HepG2 (cell line): ENCODE measurements at regions not wholly inside any gene's neighbourhood (a gene's known extent, or its start where the extent isn't known, plus 50 kb on each side); places are given as distances from the start of the nearest gene placed in this dataset.

Experiments used
- ATAC-seq: fragments of 200-7000 bp; cut with Tn5 transposase; 3 replicates; pipeline ENCODE4 v1.9.1; 2020; ENCODE audit warnings: mild to moderate bottlenecking, moderate library complexity
- BruUV-seq: library from RNA; stranded (reverse); fragments of 400-500 nt; replicated peaks from 2 replicates; lab custom pipeline; 2021; lab: Mats Ljungman, UMichigan
- CTCF ChIA-PET: fragments of 300-600 bp; formaldehyde crosslinking; extraction: SDS; loops from one replicate; lab custom pipeline; 2021; ENCODE audit warnings: low total read pairs, inconsistent platforms, low intra/inter-chr PET ratio; lab: Yijun Ruan, JAX
- POLR2A ChIA-PET: fragments of 350-600 bp; sonication (Branson Sonifier 250); formaldehyde crosslinking; loops from one replicate; lab custom pipeline; 2020; ENCODE audit warnings: antibody characterized with exemption, inconsistent platforms; lab: Yijun Ruan, JAX
- DNase-seq: peaks from one replicate; pipeline ENCODE4 v3.0.0-alpha.2; 2015; ENCODE audit warnings: low spot score
- FAIRE-seq: peaks from 3 replicates; lab custom pipeline; 2011; peaks lifted over from hg19 to GRCh38; lab: Jason Lieb, UNC
- H2AFZ ChIP-seq: one replicate; pipeline ENCODE4 v1.6.1; 2011; ENCODE audit warnings: low read length, inconsistent platforms
- H3K27ac ChIP-seq: fragments of 300-600 bp; 3 replicates; pipeline ENCODE4 v1.8.0; 2011; ENCODE audit warnings: mixed run types, mild to moderate bottlenecking, mixed read lengths, low read length, inconsistent platforms; ENCODE audit not compliant: insufficient read depth; ENCODE audit errors: extremely low read length
- H3K27me3 ChIP-seq, 2 experiments: fragments of 200-600 bp in 1 of 2; 2 replicates in 1 of 2; 3 replicates in 1 of 2; pipeline versions ENCODE4 v1.6.0 to v1.8.0; 2011; ENCODE audit warnings: low read length in 2 of 2, mild to moderate bottlenecking in 2 of 2, moderate library complexity in 2 of 2, inconsistent platforms in 1 of 2; ENCODE audit not compliant: insufficient read depth in 2 of 2, control insufficient read depth in 1 of 2
- H3K36me3 ChIP-seq, 2 experiments: fragments of 200-600 bp in 1 of 2; replicated peaks in 1 of 2; 2 replicates in 1 of 2; 3 replicates in 1 of 2; pipeline versions ENCODE4 v1.5.1 to v1.8.0; 2011; ENCODE audit warnings: low read length in 2 of 2, inconsistent platforms in 1 of 2; ENCODE audit not compliant: insufficient read depth in 2 of 2, control insufficient read depth in 1 of 2
- H3K4me1 ChIP-seq: 2 replicates; pipeline ENCODE4 v1.5.1; 2012; ENCODE audit warnings: low read length, inconsistent platforms; ENCODE audit not compliant: insufficient read depth
- H3K4me2 ChIP-seq: 2 replicates; pipeline ENCODE4 v1.6.0; 2011; ENCODE audit warnings: low read depth, low read length, inconsistent platforms
- H3K4me3 ChIP-seq, 3 experiments: fragments of 200-600 bp in 1 of 3; sonication (generic), shearing (Covaris generic) in 1 of 3; replicated peaks in 1 of 3; 2 replicates each; pipeline ENCODE4 v1.5.1; 2011 to 2016; ENCODE audit warnings: low read length in 3 of 3, inconsistent platforms in 2 of 3, low read depth in 2 of 3, mild to moderate bottlenecking in 2 of 3, control low read depth in 1 of 3, mixed read lengths in 1 of 3; ENCODE audit not compliant: insufficient read depth in 1 of 3
- H3K79me2 ChIP-seq: one replicate; pipeline ENCODE4 v1.6.1; 2011; ENCODE audit warnings: low read length, inconsistent platforms; ENCODE audit not compliant: insufficient read depth
- H3K9ac ChIP-seq: 2 replicates; pipeline ENCODE4 v1.6.0; 2011; ENCODE audit warnings: mild to moderate bottlenecking, low read depth, low read length, inconsistent platforms; ENCODE audit not compliant: insufficient read depth
- H3K9me3 ChIP-seq: 2 replicates; pipeline ENCODE4 v1.5.1; 2012; ENCODE audit warnings: mild to moderate bottlenecking, low read length
- H4K20me1 ChIP-seq: 2 replicates; pipeline ENCODE4 v1.6.0; 2011; ENCODE audit warnings: inconsistent platforms, mild to moderate bottlenecking, low read length, moderate library complexity; ENCODE audit not compliant: insufficient read depth
- BCL6 ChIP-seq: IDR thresholded peaks from 2 replicates; pipeline ENCODE4 v1.6.1; 2016; ENCODE audit warnings: missing genetic modification reagents, missing compliant biosample characterization
- FOXA1 ChIP-seq, 2 experiments: fragments of 450-650 bp in 1 of 2; sonication (generic) in 1 of 2; formaldehyde crosslinking in 1 of 2; IDR thresholded peaks; 2 replicates each; pipeline versions ENCODE4 v1.4.0 to v1.6.1; 2016 to 2020; ENCODE audit warnings: missing genetic modification reagents in 1 of 2
- KLF11 ChIP-seq: IDR thresholded peaks from 2 replicates; pipeline ENCODE4 v1.6.1; 2016; ENCODE audit warnings: missing compliant biosample characterization
- TCF7L2 ChIP-seq: IDR thresholded peaks from 2 replicates; pipeline ENCODE4 v1.6.1; 2011; ENCODE audit warnings: mild to moderate bottlenecking, low read depth, low read length, moderate library complexity
- ZMYM4 ChIP-seq: sonication (generic); formaldehyde crosslinking; IDR thresholded peaks from 2 replicates; pipeline ENCODE4 v1.8.1; 2023; ENCODE audit warnings: mild to moderate bottlenecking, missing genetic modification reagents
- ZNF432 ChIP-seq: sonication (generic); formaldehyde crosslinking; IDR thresholded peaks from 2 replicates; pipeline ENCODE4 v1.5.0; 2020; ENCODE audit warnings: missing genetic modification reagents, mild to moderate bottlenecking, borderline replicate concordance
- WGBS: methylation state at CpG from one replicate; pipeline ENCODE4 v1.1.6; 2017; ENCODE audit warnings: low lambda C conversion rate; 5-methylcytosine and 5-hydroxymethylcytosine counted together
- in situ Hi-C: cut with HindIII; loops from 2 replicates; pipeline ENCODE4 v1.10.0; 2017; ENCODE audit warnings: low pct_unique_long_range_greater_than_20kb; ENCODE audit not compliant: extremely low pct_ligation_motif_present
- intact Hi-C: fragments of 100-400 bp; cut with micrococcal nuclease; formaldehyde crosslinking; loops from one replicate; pipeline ENCODE4 v1.10.0; 2022; ENCODE audit not compliant: unreplicated experiment
- TF ChIP-seq, protein P1 (sequence below), 2 experiments: fragments of 450-650 bp in 1 of 2; sonication (generic) in 1 of 2; formaldehyde crosslinking; IDR thresholded peaks; 2 replicates each; pipeline versions ENCODE4 v1.5.0 to v1.8.0; 2020 to 2022; ENCODE audit warnings: mild to moderate bottlenecking in 1 of 2, missing genetic modification reagents in 1 of 2

GRCh38 chr10:62578916-62579315, 204.7 kb downstream of the ZNF365 start:
- intact Hi-C loops = no loop called here
- Histone ChIP-seq H3K4me1 (no peaks in the 10 kb centered on the region), H3K79me2 (no peaks in the 10 kb centered on the region), H3K36me3 (no peaks in the 10 kb centered on the region), H3K9me3 (no peaks in the 10 kb centered on the region), H4K20me1 (no peaks in the 10 kb centered on the region), H3K4me2 (no peak overlapping the region), H3K4me3 (no peak overlapping the region), H3K27ac (no peak overlapping the region), H3K9ac (no peak overlapping the region), H2AFZ (no peak overlapping the region), H3K27me3 (peaks cover 0 to 3% of the 10 kb centered on the region in 2 experiments; a peak in 2 of 5 replicates)
- ATAC-seq (no peak), DNase-seq (no peak), FAIRE-seq (no peak)
- no TSS peak for BruUV-seq
- ChIA-PET POLR2A (no interaction called here), CTCF (no interaction called here)
- in situ Hi-C loops = loop anchor here (25.0 kb wide), 1 partner anchor 508 kb away; no protein-coding TSS in a partner anchor
- no peak for TF ChIP-seq TCF7L2
- TF ChIP-seq, protein P1, sequence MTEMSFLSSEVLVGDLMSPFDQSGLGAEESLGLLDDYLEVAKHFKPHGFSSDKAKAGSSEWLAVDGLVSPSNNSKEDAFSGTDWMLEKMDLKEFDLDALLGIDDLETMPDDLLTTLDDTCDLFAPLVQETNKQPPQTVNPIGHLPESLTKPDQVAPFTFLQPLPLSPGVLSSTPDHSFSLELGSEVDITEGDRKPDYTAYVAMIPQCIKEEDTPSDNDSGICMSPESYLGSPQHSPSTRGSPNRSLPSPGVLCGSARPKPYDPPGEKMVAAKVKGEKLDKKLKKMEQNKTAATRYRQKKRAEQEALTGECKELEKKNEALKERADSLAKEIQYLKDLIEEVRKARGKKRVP (CRISPR knock-in tag; IDR thresholded peaks at IDR 0.05) = no peak
- TF ChIP-seq BCL6 (CRISPR knock-in tag) = no peak
- no peak for TF ChIP-seq KLF11 (CRISPR knock-in tag)
- whole genome bisulfite sequencing = 0% methylated on average over 1 of the region's 1 CpG

- no TSS peak for BruUV-seq
- Histone ChIP-seq H3K36me3 (no peaks in the 10 kb centered on the region), H3K9me3 (no peaks in the 10 kb centered on the region), H2AFZ (no peak overlapping the region), H3K9ac (no peak overlapping the region), H3K4me2 (no peak overlapping the region), H3K4me1 (no peaks in the 10 kb centered on the region), H3K79me2 (no peaks in the 10 kb centered on the region), H3K4me3 (no peak overlapping the region), H4K20me1 (no peaks in the 10 kb centered on the region), H3K27ac (no peak overlapping the region), H3K27me3 (peaks cover 0 to 1% of the 10 kb centered on the region in 2 experiments; a peak in 2 of 5 replicates)
- CTCF ChIA-PET = no interaction called here
- in situ Hi-C loops (loop anchor here (25.0 kb wide), 1 partner anchor 507 kb away; no protein-coding TSS in a partner anchor), intact Hi-C loops (no loop called here)
- TF ChIP-seq ZMYM4 (CRISPR knock-in tag) = no peak
- no peak for TF ChIP-seq FOXA1 (IDR thresholded peaks at IDR 0.05)
- no peak for TF ChIP-seq FOXA1 (CRISPR knock-in tag; IDR thresholded peaks at IDR 0.05)
- no peak for TF ChIP-seq ZNF432 (CRISPR knock-in tag)
- no peak for FAIRE-seq
- DNase-seq = no peak
- no peak for ATAC-seq
- POLR2A ChIA-PET = no interaction called here
These were observed 206.2 kb downstream of the ZNF365 start for GRCh38 chr10:62580396-62580795.
